Naive thymus-derived CD4-positive, alpha-beta T cell (primary cell): ENCODE measurements at regions not wholly inside any gene's neighbourhood (a gene's known extent, or its start where the extent isn't known, plus 50 kb on each side); places are given as distances from the start of the nearest gene placed in this dataset.

Experiments used
- ATAC-seq: fragments of 150-1000 bp; cut with Tn5 transposase; 2 replicates; pipeline ENCODE4 v1.10.0; 2021; ENCODE audit warnings: mild to moderate bottlenecking, moderate library complexity
- CTCF ChIA-PET: fragments of 350-600 bp; sonication (Branson Sonifier 250); formaldehyde crosslinking; loops from one replicate; lab custom pipeline; 2021; ENCODE audit warnings: antibody characterized with exemption; lab: Charles Lee
- POLR2A ChIA-PET: fragments of 350-600 bp; sonication (Branson Sonifier 250); formaldehyde crosslinking; loops from one replicate; lab custom pipeline; 2021; ENCODE audit warnings: antibody characterized with exemption, inconsistent platforms; lab: Charles Lee
- DNase-seq, 9 donors: peaks; one replicate each; pipeline versions ENCODE4 v3.0.0 to v3.0.0-alpha.2; 2020 to 2022; ENCODE audit warnings: mixed read lengths in 1 of 9
- H3K27ac ChIP-seq: one replicate; pipeline ENCODE4 v1.7.0; 2013; ENCODE audit warnings: mild to moderate bottlenecking, low read depth, low read length, moderate library complexity
- H3K27me3 ChIP-seq, 2 donors: one replicate each; pipeline ENCODE4 v1.7.0; 2013; ENCODE audit warnings: low read length in 2 of 2, mild to moderate bottlenecking in 2 of 2, moderate library complexity in 2 of 2; ENCODE audit not compliant: control insufficient read depth in 2 of 2, insufficient read depth in 2 of 2
- H3K36me3 ChIP-seq, 3 experiments: 1 replicate in 2 of 3; 2 replicates in 1 of 3; pipeline ENCODE4 v1.7.0; 2013; ENCODE audit warnings: low read length in 3 of 3, mild to moderate bottlenecking in 3 of 3, moderate library complexity in 1 of 3; ENCODE audit not compliant: insufficient read depth in 3 of 3, control insufficient read depth in 2 of 3
- H3K4me1 ChIP-seq, 2 donors: one replicate each; pipeline ENCODE4 v1.7.0; 2013; ENCODE audit warnings: low read length in 2 of 2, mild to moderate bottlenecking in 2 of 2, moderate library complexity in 1 of 2; ENCODE audit not compliant: control insufficient read depth in 2 of 2, insufficient read depth in 2 of 2
- H3K4me3 ChIP-seq: 2 replicates; pipeline ENCODE4 v1.7.0; 2013; ENCODE audit warnings: mild to moderate bottlenecking, low read length
- H3K9me3 ChIP-seq, 3 experiments: 1 replicate in 2 of 3; 2 replicates in 1 of 3; pipeline ENCODE4 v1.7.0; 2013; ENCODE audit warnings: low read length in 3 of 3; ENCODE audit not compliant: control insufficient read depth in 2 of 3
- H3K27ac Mint-ChIP-seq, 9 donors: one replicate each; pipeline ENCODE4 v1.8.0; 2020 to 2022; ENCODE audit warnings: mixed read lengths in 9 of 9, mild to moderate bottlenecking in 8 of 9, moderate library complexity in 5 of 9, inconsistent platforms in 2 of 9
- H3K27me3 Mint-ChIP-seq, 5 donors: one replicate each; pipeline ENCODE4 v1.8.0; 2021 to 2022; ENCODE audit warnings: mixed read lengths in 5 of 5, mild to moderate bottlenecking in 1 of 5
- H3K36me3 Mint-ChIP-seq, 5 donors: one replicate each; pipeline ENCODE4 v1.8.0; 2020 to 2022; ENCODE audit warnings: mixed read lengths in 5 of 5, mild to moderate bottlenecking in 3 of 5, inconsistent platforms in 1 of 5
- H3K4me1 Mint-ChIP-seq, 7 donors: one replicate each; pipeline ENCODE4 v1.8.0; 2020 to 2022; ENCODE audit warnings: mixed read lengths in 7 of 7, mild to moderate bottlenecking in 3 of 7, inconsistent platforms in 1 of 7
- H3K4me3 Mint-ChIP-seq, 10 donors: one replicate each; pipeline ENCODE4 v1.8.0; 2020 to 2022; ENCODE audit warnings: mild to moderate bottlenecking in 10 of 10, mixed read lengths in 10 of 10, moderate library complexity in 6 of 10, inconsistent platforms in 2 of 10
- H3K9me3 Mint-ChIP-seq, 11 donors: one replicate each; pipeline ENCODE4 v1.8.0; 2020 to 2022; ENCODE audit warnings: mixed read lengths in 11 of 11, mild to moderate bottlenecking in 4 of 11, inconsistent platforms in 1 of 11, moderate library complexity in 1 of 11
- intact Hi-C, 2 donors: fragments of 100-400 bp; cut with micrococcal nuclease; formaldehyde crosslinking; loops; one replicate each; pipeline ENCODE4 v1.15.1; 2023

DNA sequence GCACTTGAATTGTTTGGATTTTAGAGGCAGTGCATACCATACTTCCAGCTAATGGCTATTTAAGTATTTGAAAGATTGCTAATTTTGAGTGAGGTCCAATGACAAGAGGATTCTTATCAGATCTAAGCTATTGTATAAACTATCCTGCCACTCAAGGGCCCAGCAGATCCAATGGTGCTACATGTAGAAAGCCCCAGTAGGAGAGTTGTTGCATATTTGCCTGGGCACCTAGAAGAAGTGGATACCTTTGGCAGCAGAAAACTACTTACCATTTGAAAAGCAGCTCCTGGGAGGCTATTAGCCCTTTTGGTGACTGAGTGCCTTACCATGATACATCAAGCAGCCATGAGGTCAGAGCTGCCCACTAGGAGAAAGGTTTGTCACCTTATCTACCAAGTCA lies 447.3 kb downstream of the C4orf33 start:
- Mint-ChIP-seq H3K27ac (no peak overlapping the region), H3K4me1 (no peaks in the 10 kb centered on the region), H3K4me3 (no peak overlapping the region), H3K36me3 (no peaks in the 10 kb centered on the region), H3K9me3 (peaks cover 0 to 7% (median 0%) of the 10 kb centered on the region in 11 donors), H3K27me3 (peaks cover 0 to 3% (median 0%) of the 10 kb centered on the region in 5 donors)
- POLR2A ChIA-PET: no interaction called here
- no peaks in the 10 kb centered on the region for H3K27me3 ChIP-seq
- CTCF ChIA-PET: no interaction called here
- no peak for ATAC-seq
- no peaks in the 10 kb centered on the region for H3K4me1 ChIP-seq
- no peak overlapping the region for H3K27ac ChIP-seq
- intact Hi-C loops: no loop called here
- no peaks in the 10 kb centered on the region for H3K9me3 ChIP-seq
- DNase-seq: no peak
- H3K36me3 ChIP-seq: no peaks in the 10 kb centered on the region
- no peak overlapping the region for H3K4me3 ChIP-seq

- Histone ChIP-seq H3K27ac (no peak overlapping the region), H3K27me3 (no peaks in the 10 kb centered on the region), H3K36me3 (no peaks in the 10 kb centered on the region), H3K4me3 (no peak overlapping the region), H3K4me1 (no peaks in the 10 kb centered on the region), H3K9me3 (no peaks in the 10 kb centered on the region)
- Mint-ChIP-seq H3K4me3 (no peak overlapping the region), H3K27ac (no peak overlapping the region), H3K36me3 (no peaks in the 10 kb centered on the region), H3K27me3 (no peaks in the 10 kb centered on the region), H3K4me1 (no peaks in the 10 kb centered on the region), H3K9me3 (peaks cover 0 to 4% (median 0%) of the 10 kb centered on the region in 11 donors)
- no peak for ATAC-seq
- CTCF ChIA-PET: no interaction called here
- POLR2A ChIA-PET: no interaction called here
- no peak for DNase-seq
- intact Hi-C loops: no loop called here
These were observed 449.8 kb downstream of the C4orf33 start for GRCh38 chr4:129545599-129546278.

GRCh38 chr4:129546531-129546930 lies 450.6 kb downstream of the C4orf33 start:
- H3K4me1 Mint-ChIP-seq: no peaks in the 10 kb centered on the region
- Histone ChIP-seq H3K36me3 (no peaks in the 10 kb centered on the region), H3K9me3 (no peaks in the 10 kb centered on the region), H3K4me3 (no peak overlapping the region), H3K27me3 (no peaks in the 10 kb centered on the region), H3K27ac (no peak overlapping the region), H3K4me1 (no peaks in the 10 kb centered on the region)
- CTCF ChIA-PET: no interaction called here
- H3K9me3 Mint-ChIP-seq: peaks cover 0 to 2% (median 0%) of the 10 kb centered on the region in 11 donors
- intact Hi-C loops: no loop called here
- H3K4me3 Mint-ChIP-seq: no peak overlapping the region
- DNase-seq (no peak), ATAC-seq (no peak)
- H3K27me3 Mint-ChIP-seq: no peaks in the 10 kb centered on the region
- no peak overlapping the region for H3K27ac Mint-ChIP-seq
- POLR2A ChIA-PET: no interaction called here
- no peaks in the 10 kb centered on the region for H3K36me3 Mint-ChIP-seq

DNA sequence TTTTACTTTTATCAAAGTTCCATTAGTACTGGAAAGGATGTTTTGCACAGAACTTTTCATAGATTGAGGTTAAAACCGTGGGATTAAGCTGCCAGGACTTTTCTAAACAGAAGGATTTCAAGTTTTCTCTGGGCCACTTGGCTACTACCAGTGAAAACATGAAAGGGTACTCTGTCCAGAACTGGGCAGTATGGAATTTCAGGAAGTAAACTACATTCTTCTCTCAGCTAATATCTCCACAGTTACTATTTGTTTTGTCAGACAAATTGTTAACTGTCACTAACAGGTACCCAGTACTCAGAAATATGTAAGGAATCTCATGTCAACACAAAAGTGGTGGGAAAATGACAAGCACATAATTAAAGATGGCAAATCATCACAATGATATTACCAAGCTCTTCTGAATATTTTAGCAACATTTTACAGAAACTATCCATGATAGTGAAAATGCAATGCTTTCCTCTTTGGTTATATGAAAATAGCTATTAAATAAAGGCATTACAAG lies 454.4 kb downstream of the C4orf33 start:
- intact Hi-C loops: no loop called here

DNA sequence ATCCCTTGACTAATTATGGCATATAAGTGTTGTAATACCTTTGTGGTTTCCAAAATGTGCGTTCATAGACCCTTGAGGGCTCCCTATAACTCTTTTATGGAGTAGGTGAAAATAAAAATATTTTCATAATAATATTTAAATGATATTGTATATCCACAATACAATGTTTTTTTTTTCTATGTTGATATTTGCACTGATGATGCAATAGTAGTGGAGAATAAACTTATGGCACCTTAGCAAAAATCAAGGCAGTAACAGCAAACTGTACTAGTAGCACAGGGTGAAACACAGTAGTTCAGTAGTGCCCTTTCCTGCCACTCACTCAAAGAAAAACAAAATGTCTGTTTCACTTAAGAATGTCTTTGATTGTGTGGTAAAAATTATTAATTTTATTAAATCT lies 465.3 kb downstream of the C4orf33 start:
- DNase-seq (no peak), ATAC-seq (no peak)
- POLR2A ChIA-PET: no interaction called here
- peaks cover 0 to 11% (median 2%) of the 10 kb centered on the region in 11 donors for H3K9me3 Mint-ChIP-seq
- H3K27ac ChIP-seq: no peak overlapping the region
- CTCF ChIA-PET: no interaction called here
- no peaks in the 10 kb centered on the region for H3K36me3 ChIP-seq
- H3K36me3 Mint-ChIP-seq: no peaks in the 10 kb centered on the region
- no peaks in the 10 kb centered on the region for H3K4me1 Mint-ChIP-seq
- no peak overlapping the region for H3K4me3 Mint-ChIP-seq
- no peaks in the 10 kb centered on the region for H3K4me1 ChIP-seq
- intact Hi-C loops: no loop called here
- H3K4me3 ChIP-seq: no peak overlapping the region
- H3K9me3 ChIP-seq: no peaks in the 10 kb centered on the region
- H3K27ac Mint-ChIP-seq: no peak overlapping the region
- no peaks in the 10 kb centered on the region for H3K27me3 ChIP-seq
- H3K27me3 Mint-ChIP-seq: no peaks in the 10 kb centered on the region

More for the DNA sequence above, 454.4 kb downstream of the C4orf33 start:
- no peaks in the 10 kb centered on the region for H3K27me3 Mint-ChIP-seq
- POLR2A ChIA-PET: no interaction called here
- H3K27ac ChIP-seq: no peak overlapping the region
- H3K4me3 ChIP-seq: no peak overlapping the region
- H3K27me3 ChIP-seq: no peaks in the 10 kb centered on the region
- H3K4me1 Mint-ChIP-seq: no peaks in the 10 kb centered on the region
- ATAC-seq: no peak
- H3K4me3 Mint-ChIP-seq: no peak overlapping the region
- H3K27ac Mint-ChIP-seq: no peak overlapping the region
- no peaks in the 10 kb centered on the region for H3K4me1 ChIP-seq
- peaks cover 0 to 2% (median 0%) of the 10 kb centered on the region in 11 donors for H3K9me3 Mint-ChIP-seq
- no peak for DNase-seq
- H3K36me3 Mint-ChIP-seq: no peaks in the 10 kb centered on the region
- CTCF ChIA-PET: no interaction called here
- H3K36me3 ChIP-seq: no peaks in the 10 kb centered on the region
- H3K9me3 ChIP-seq: no peaks in the 10 kb centered on the region

GRCh38 chr4:129561886-129562671 lies 466.1 kb downstream of the C4orf33 start:
- POLR2A ChIA-PET: no interaction called here
- ATAC-seq (no peak), DNase-seq (no peak)
- Mint-ChIP-seq H3K36me3 (no peaks in the 10 kb centered on the region), H3K4me1 (no peaks in the 10 kb centered on the region), H3K9me3 (peaks cover 0 to 11% (median 2%) of the 10 kb centered on the region in 11 donors), H3K27ac (no peak overlapping the region), H3K4me3 (no peak overlapping the region), H3K27me3 (no peaks in the 10 kb centered on the region)
- Histone ChIP-seq H3K9me3 (no peaks in the 10 kb centered on the region), H3K36me3 (no peaks in the 10 kb centered on the region), H3K27me3 (no peaks in the 10 kb centered on the region), H3K27ac (no peak overlapping the region), H3K4me3 (no peak overlapping the region), H3K4me1 (no peaks in the 10 kb centered on the region)
- CTCF ChIA-PET: no interaction called here
- intact Hi-C loops: no loop called here
